GM03348 (cell line): ENCODE measurements at regions not wholly inside any gene's neighbourhood (a gene's known extent, or its start where the extent isn't known, plus 50 kb on each side); places are given as distances from the start of the nearest gene placed in this dataset.
"Not testable (repeated sequence)": the region's sequence is repeated elsewhere in the genome, so short reads cannot be mapped to it uniquely, and the experiment has no call there.

Experiments used
- DNase-seq: peaks from one replicate; pipeline ENCODE4 v3.0.0; 2012; ENCODE audit warnings: low spot score

DNA sequence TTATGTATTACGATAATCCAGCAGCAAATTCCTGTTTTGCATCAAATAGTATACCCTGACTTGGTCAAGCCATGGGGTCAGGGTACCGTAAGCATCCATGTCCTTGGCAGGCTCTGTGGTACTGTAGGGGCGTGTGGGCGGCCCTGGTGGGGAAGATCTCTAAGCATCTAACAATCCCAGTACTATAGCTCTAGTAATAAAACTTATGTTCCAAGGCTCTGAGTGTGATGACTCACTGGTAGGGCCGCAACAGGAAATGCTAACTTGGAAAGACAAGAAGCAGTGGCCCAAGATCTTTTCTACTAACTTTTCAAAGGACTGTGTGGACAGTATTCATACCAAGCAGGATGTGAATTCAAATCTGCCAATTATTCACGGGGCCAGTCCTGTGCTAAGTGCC is 63.8 kb downstream of the CLEC18A start:
- peak; percentile 15 for DNase-seq

DNA sequence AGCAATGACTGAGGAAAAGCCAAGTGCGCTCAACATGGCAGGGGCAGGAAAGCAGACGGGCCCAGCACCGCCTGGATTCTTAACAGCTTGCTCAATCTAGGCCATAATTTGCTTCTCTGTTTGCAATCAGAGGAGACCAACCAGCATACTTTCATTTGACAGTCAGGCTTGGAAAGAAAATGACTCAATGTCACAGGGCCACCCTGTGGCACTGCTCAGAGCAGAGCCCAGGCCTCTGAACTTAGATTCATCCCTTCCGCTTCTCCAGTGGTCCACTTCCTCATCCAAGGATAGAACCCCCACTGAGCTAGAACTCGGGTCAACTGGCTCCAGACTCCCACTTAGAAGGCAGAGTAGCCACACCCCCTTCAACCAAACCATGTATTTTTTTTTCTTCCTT is 65.6 kb downstream of the CLEC18A start:
- DNase-seq: not testable (repeated sequence)

DNA sequence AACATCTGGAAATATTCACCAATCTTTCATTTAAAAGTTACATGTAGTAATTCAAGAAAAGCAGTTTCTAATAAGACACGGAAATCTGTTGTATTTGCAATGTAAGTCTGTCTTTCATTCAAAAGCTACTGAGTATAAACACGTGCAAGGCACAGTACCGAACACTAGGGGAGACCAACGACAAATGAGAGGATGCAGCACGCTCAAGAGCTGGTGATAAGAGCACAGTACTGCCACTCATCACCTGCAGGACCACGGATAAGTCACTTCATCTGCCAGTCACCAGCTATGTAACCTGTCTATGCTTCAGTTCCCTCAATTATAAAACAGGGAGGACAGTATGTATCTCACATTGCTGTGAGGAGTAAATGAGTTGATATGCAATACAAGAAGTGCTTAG is 67.1 kb downstream of the CLEC18A start:
- no peak for DNase-seq

DNA sequence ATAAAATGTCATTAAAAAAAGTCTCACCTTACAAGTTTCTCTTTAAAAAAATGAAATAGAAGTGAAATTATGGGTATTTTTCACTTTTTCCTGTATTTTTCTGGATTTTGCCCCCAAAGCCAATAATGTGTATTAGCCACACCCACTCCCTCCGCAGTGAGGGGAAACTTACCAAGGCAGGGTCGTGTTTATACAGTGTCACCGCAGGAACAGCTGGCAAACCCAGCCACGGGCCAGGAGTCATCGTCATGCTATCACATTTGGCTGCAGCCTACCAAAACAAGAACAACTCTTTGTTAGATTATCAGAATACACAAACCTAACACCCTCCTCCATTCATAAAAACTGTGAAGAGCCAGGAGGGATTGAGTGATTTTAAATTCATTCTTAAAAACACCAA is 72.1 kb downstream of the CLEC18A start:
- not testable (repeated sequence) for DNase-seq

DNA sequence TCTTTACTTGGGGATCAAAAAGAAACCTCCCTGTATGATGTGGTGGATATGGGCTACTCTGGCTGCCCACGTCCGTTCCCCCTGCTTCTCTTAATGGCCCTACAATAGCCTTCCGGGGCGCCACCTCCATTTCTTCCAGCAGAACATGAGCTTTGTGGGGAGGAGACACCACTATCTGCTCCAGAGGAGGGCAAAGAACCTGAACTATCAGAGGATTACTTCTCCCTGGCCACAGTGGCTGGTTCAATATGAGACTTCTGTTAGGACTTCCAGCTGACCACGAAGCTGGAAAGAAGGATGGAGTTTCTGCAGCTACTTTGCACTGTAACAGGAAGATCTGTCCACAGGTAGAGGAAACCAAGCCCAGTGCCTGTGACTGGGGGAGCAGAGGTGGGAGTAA is 72.8 kb downstream of the CLEC18A start:
- not testable (repeated sequence) for DNase-seq

DNA sequence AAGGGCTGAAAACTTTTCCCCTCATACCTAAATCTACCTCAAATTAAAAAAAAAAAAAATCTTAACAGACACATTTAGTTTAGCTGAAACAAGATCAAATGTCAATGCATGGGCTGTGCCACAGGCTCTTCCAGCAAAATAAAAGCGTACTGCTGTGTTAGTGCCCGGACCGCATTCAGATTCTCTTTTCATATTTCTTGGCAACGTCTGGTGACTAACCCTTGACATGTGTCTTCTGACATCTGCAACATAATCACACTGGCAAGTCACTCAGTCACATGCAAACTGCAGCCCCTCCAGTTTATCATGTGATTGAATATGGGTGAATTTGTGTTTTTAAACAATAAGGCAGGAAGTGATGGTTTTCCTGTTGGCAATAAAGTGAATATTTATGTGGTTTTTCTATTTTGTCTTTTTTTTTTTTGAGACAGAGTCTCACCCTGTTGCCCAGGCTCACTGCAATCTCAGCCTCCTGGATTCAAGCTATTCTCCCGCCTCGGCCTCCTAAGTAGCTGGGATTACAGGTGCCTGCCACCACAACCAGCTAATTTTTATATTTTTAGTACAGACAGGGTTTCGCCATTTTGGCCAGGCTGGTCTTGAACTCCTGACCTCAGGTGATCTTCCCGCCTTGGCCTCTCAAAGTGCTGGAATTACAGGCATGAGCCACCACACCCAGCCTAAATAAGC is 75.2 kb downstream of the CLEC18A start:
- DNase-seq: peak; percentile 13

DNA sequence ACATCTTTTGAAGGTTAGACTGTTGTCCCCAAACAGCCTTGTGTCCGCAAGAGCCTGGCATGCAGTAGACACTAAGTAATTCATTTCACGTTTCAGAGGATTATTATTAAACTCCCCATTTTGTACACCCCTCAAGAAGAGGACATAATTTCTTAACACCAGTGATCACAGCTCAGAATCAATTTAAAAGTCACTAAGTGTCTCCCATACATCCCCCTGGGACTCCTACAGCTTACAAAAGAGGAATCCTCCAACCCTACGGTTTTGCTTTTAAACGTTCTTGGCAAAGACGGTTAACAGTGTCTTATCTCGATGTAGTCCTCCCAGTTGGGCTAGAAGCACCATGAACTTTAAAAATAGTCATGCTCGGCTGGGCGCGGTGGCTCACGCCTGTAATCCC is 81.2 kb upstream of the PDPR start:
- DNase-seq: not testable (repeated sequence)

DNA sequence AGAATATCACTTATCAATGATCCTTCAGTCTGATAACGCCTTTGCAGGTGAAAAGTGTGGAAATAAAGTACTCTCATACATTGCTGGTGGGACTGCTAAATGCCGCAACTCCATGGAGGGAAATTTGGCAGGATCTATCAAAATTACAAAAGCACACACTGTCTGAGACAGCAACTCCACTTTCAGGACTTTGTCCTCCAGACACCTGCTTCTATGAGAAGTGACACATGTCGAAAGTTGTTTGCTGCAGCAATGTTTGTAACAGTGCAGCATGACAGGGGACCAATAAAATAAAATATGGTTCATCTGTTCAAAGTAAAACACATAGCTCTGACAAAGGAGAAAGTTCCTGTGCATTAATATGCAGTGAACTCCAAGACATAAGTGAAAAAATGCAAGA is 76.2 kb upstream of the PDPR start:
- not testable (repeated sequence) for DNase-seq

DNA sequence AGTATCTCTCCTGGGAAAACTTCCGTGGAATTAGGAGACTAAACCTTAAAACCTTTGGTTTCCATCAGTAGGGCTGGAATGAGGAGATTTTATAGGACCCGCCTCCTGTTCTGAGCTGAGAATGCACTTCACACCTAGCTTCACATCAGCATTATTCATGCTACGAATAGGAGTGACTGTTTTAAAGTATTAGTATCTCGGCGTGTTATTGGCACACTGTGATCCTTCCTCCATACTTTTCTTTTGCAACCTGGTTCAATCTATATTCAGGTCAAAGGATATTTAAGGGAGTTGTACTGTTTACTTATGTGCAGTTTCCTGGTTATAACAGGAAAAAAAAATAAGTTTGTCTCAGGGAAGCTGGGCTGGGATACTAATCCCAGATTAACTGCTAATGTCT is 73.6 kb upstream of the PDPR start:
- not testable (repeated sequence) for DNase-seq

DNA sequence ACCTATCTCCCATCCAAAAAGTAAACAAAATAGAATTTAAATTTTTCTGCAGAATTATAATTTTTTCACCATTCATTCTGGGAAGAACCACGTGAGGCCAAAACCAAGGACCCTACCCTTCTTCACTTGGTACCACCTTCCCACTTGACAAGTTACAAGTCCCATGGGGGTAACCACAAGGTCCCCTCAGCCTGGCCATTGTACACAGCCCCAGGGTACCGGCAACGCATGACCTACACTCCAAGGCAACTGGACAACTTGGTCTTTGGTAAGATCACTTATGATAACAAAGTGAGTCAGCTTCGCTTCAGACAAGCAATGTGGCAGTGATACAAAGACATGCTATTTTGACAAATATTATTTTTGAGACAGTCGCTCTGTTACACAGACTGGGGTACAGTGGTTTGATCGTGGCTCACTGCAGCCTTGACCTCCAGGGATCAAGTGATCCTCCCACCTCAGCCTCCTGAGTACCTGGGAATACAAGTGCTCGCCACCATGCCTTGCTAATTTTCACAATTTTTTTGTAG is 70.5 kb upstream of the PDPR start:
- DNase-seq: not testable (repeated sequence)

DNA sequence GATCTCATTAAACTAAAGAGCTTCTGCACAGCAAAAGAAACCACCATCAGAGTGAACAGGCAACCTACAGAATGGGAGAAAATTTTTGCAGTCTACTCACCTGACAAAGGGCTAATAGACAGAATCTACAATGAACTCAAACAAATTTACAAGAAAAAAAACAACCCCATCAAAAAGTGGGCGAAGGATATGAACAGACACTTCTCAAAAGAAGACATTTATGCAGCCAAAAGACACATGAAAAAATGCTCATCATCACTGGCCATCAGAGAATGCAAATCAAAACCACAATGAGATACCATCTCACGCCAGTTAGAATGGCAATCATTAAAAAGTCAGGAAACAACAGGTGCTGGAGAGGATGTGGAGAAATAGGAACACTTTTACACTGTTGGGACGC is 67.6 kb upstream of the PDPR start:
- not testable (repeated sequence) for DNase-seq

DNA sequence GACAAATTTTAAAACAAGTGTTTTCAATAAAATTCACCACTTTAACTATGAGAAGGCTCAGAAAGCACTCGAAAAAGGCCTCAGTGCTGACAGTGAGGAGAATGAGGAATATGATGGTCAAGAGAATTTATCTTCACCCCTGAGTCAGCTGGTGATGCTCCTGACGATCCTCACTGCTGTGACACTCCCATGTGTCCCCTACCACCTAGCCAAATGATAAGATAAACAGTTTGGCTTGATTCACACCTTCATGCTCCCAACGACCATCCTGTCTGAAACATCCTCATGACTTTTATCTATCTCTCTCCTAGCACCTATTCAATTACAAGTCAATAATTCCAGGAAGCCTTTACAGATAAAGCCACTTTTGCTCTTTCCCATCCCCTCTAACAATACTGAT is 66.0 kb upstream of the PDPR start:
- not testable (repeated sequence) for DNase-seq

DNA sequence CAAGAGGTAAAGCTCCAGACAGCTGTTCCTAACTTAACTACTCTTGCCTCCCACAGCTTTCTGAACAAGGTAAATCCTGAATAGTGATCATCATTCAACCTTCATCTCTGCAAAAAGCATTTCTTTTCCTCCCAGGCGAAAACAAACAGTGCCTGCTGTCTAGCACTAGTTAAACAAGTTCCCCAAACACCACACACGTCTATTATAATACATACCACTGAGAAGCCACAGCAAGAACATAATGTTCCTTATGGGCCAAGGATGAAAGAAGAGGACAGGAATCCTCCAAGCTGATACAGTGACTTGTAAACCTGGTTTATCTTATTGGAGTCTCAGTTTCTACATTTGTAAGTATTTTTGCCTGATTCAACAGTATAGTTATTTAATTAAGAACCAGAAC is 56.1 kb upstream of the PDPR start:
- DNase-seq: not testable (repeated sequence)

DNA sequence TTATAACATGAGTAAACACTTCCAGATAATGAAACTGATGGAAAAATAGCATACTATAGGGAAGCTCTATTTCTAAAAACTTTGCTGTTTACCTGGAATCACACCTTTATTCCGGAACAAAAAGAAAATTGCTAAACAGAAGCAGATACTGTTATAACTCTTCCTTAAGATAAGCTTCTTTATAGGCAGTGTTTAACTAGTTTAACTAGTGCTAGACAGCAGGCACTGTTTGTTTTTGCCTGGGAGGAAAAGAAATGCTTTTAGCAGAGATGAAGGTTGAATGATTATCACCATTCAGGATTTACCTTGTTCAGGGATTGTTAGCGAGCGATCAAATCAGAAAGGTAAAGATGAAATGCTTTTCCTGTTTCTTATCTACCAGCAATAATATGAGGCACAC is 54.7 kb upstream of the PDPR start:
- not testable (repeated sequence) for DNase-seq

DNA sequence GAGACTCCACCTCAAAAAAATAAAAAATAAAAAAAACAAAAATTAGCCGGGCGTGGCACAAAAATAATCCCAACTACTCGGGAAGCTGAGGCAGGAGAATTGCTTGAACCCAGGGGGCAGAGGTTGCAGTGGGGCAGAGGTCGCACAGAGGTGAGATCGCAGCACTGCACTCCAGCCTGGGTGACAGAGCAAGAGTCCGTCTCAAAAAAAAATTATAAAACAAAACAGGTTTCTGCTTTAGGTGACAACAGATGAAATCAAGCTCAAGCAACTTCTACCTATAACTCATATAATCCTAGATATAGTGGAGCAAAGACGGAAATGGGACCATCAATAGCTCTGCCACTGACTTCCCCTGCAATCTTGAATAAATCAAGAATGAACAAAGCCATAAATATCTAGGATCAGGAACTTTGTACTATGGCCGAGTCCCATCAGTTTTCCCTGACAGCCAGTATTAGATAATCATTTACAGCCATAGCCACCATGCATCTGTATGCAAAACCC is 53.6 kb upstream of the PDPR start:
- DNase-seq: not testable (repeated sequence)

DNA sequence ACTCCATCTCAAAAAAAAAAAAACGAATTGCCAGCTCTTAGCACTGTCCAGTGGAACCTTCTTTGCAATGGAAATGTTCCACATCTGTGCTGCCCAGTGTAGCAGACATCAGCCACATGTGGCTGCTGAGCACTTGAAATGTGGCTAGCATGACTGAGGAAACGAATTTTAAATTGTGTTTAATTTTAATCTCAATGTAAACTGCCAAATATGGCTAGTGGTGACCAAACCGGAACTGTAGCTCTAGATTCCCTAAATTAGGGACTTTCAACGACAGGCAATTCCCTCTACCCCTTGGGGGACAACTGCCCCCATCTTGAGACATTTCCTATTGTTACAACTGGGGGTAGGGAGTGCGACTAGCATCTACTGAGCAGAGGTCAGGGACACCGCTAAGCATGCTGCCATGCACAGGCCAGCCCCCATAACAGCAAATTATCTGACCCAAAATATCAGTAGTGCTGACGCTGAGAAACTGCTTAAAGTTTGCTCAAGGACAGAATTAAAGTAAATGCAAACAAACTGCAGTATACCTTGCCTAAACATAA is 52.4 kb upstream of the PDPR start:
- DNase-seq: not testable (repeated sequence)

DNA sequence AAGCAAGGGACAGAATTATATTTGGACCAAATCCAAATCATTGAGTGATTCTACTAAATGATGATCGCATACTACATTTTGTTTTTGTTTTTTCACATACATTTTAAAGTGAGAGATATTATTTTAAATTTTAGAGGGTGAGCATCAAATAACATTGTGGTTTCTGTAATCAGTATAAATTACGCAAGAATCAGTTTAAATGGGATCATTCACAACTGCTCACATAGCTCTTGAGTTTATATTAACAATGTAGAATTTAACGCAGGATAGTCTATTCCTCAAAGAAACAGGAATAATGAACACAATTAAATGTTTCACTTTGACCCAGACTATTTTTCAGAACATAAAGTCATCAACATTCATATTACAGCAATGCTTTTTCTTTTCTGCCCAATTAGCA is 51.2 kb upstream of the PDPR start:
- not testable (repeated sequence) for DNase-seq
